CD4-positive, CD25-positive, alpha-beta regulatory T cell (primary cell): ENCODE measurements at regions not wholly inside any gene's neighbourhood (a gene's known extent, or its start where the extent isn't known, plus 50 kb on each side); places are given as distances from the start of the nearest gene placed in this dataset.

Source experiments
- ATAC-seq, 2 donors: fragments of 150-1000 bp; cut with Tn5 transposase; one replicate each; pipeline ENCODE4 v1.10.0; 2021; ENCODE audit warnings: low read depth in 2 of 2, moderate number of reproducible peaks in 2 of 2, moderate library complexity in 1 of 2
- DNase-seq, 3 donors: peaks; one replicate each; pipeline versions ENCODE4 v3.0.0 to v3.0.0-alpha.2; 2012 to 2022; ENCODE audit warnings: mixed read lengths in 1 of 3
- H3K27ac ChIP-seq: one replicate; pipeline ENCODE4 v1.7.0; 2013; ENCODE audit warnings: mild to moderate bottlenecking, low read length; ENCODE audit not compliant: insufficient read depth, poor library complexity, severe bottlenecking
- H3K27me3 ChIP-seq: one replicate; pipeline ENCODE4 v1.7.0; 2013; ENCODE audit warnings: low read length; ENCODE audit not compliant: control insufficient read depth, insufficient read depth
- H3K36me3 ChIP-seq: one replicate; pipeline ENCODE4 v1.7.0; 2013; ENCODE audit warnings: mild to moderate bottlenecking, low read length, moderate library complexity; ENCODE audit not compliant: control insufficient read depth, insufficient read depth
- H3K4me1 ChIP-seq: 2 replicates; pipeline ENCODE4 v1.7.0; 2013; ENCODE audit warnings: mild to moderate bottlenecking, low read length; ENCODE audit not compliant: insufficient read depth, control insufficient read depth, poor library complexity, severe bottlenecking
- H3K4me3 ChIP-seq: one replicate; pipeline ENCODE4 v1.7.0; 2013; ENCODE audit warnings: low read depth, mild to moderate bottlenecking, low read length, moderate library complexity
- H3K9me3 ChIP-seq, 2 experiments: 1 replicate in 1 of 2; 2 replicates in 1 of 2; pipeline ENCODE4 v1.7.0; 2013; ENCODE audit warnings: low read length in 2 of 2, mild to moderate bottlenecking in 1 of 2, moderate library complexity in 1 of 2; ENCODE audit not compliant: control insufficient read depth in 2 of 2
- H3K27ac Mint-ChIP-seq, 3 donors: one replicate each; pipeline ENCODE4 v1.8.0; 2020 to 2022; ENCODE audit warnings: mild to moderate bottlenecking in 3 of 3, mixed read lengths in 3 of 3, moderate library complexity in 2 of 3
- H3K27me3 Mint-ChIP-seq: one replicate; pipeline ENCODE4 v1.8.0; 2022; ENCODE audit warnings: mild to moderate bottlenecking, mixed read lengths
- H3K36me3 Mint-ChIP-seq: one replicate; pipeline ENCODE4 v1.8.0; 2020; ENCODE audit warnings: mixed read lengths
- H3K4me1 Mint-ChIP-seq, 4 donors: one replicate each; pipeline ENCODE4 v1.8.0; 2020 to 2022; ENCODE audit warnings: mixed read lengths in 4 of 4, mild to moderate bottlenecking in 1 of 4
- H3K4me3 Mint-ChIP-seq, 4 donors: one replicate each; pipeline ENCODE4 v1.8.0; 2020 to 2022; ENCODE audit warnings: mild to moderate bottlenecking in 4 of 4, mixed read lengths in 4 of 4, moderate library complexity in 3 of 4
- H3K9me3 Mint-ChIP-seq, 7 donors: one replicate each; pipeline ENCODE4 v1.8.0; 2020 to 2022; ENCODE audit warnings: mixed read lengths in 7 of 7, mild to moderate bottlenecking in 3 of 7, moderate library complexity in 2 of 7

DNA sequence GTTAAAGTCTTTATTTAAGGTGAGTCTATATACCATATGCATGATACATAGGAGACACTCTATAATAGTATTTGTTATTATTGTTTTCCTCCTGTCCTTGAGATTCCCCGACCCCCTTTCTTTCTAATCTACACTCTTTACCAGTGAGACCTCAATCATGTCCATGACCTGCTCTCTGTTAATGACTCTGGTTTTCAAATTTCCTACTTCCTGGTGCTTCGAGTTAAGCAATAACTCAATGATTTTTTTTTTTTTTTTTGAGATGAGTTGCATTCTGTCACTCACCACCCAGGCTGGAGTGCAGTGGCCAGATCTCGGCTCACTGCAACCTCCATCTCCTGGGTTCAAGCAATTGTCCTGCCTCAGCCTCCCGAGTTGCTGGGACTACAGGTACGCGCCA is 574.6 kb upstream of the SLC35B3 start:
- no peaks in the 10 kb centered on the region for H3K36me3 Mint-ChIP-seq
- no peak overlapping the region for H3K4me3 ChIP-seq
- H3K27ac Mint-ChIP-seq, result no peak overlapping the region
- no peaks in the 10 kb centered on the region for H3K27me3 Mint-ChIP-seq
- no peak overlapping the region for H3K4me3 Mint-ChIP-seq
- H3K4me1 ChIP-seq, result no peaks in the 10 kb centered on the region
- H3K4me1 Mint-ChIP-seq, result no peaks in the 10 kb centered on the region
- H3K27me3 ChIP-seq, result no peaks in the 10 kb centered on the region
- H3K9me3 ChIP-seq, result peaks cover 0 to 4% of the 10 kb centered on the region in 2 experiments
- DNase-seq, result no peak
- no peak overlapping the region for H3K27ac ChIP-seq
- H3K9me3 Mint-ChIP-seq, result peaks cover 0 to 3% (median 2%) of the 10 kb centered on the region in 7 donors
- no peak for ATAC-seq
- no peaks in the 10 kb centered on the region for H3K36me3 ChIP-seq

DNA sequence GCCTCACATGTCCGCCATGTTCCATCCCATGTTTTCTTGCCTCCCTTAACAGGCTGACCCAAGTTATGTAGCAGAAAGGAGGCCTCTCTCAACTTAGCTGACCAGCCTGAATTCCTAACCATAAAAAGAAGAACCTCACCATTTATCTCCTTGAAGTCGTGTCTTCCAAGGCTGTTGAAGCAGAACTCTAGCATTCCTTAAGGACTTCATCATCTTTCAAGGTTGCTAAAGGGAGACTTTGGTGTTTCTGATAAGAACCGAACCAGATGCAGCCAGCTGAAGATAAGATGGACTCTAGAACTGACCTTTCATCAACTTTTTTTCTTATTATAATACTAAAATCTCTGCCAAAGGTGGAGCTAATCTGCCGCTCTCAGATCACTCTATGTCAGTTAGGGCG is 571.7 kb upstream of the SLC35B3 start:
- no peak overlapping the region for H3K4me3 ChIP-seq
- no peaks in the 10 kb centered on the region for H3K4me1 ChIP-seq
- Mint-ChIP-seq H3K4me3 (no peak overlapping the region), H3K9me3 (peaks cover 0 to 3% (median 0%) of the 10 kb centered on the region in 7 donors), H3K27me3 (no peaks in the 10 kb centered on the region), H3K27ac (peak overlapping the region in 1 of 3 donors; percentile 77), H3K4me1 (no peaks in the 10 kb centered on the region), H3K36me3 (no peaks in the 10 kb centered on the region)
- no peaks in the 10 kb centered on the region for H3K36me3 ChIP-seq
- H3K27ac ChIP-seq, result no peak overlapping the region
- DNase-seq (no peak), ATAC-seq (no peak)
- peaks cover 0 to 4% of the 10 kb centered on the region in 2 experiments for H3K9me3 ChIP-seq
- no peaks in the 10 kb centered on the region for H3K27me3 ChIP-seq

DNA sequence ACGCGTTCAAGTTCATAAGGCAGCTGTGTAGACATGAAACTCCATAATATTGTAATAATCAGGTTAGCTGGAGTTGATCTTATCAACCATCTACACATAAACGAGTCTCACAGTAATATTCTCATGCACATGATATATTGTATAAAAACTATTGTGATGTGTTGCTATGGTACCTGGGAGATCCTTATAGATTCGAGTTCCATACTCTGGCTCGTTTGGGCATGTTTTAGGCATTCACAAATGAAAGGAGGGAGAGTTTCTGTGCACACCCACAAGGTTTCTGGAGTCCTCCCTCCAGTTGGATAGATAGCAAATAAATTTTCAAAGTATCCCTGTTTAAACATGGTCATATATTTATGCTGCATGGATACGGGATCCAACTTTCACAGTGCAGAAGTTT is 567.5 kb upstream of the SLC35B3 start:
- peaks cover 3% of the 10 kb centered on the region for H3K27me3 Mint-ChIP-seq
- H3K27ac ChIP-seq, result no peak overlapping the region
- no peaks in the 10 kb centered on the region for H3K4me1 ChIP-seq
- ATAC-seq (no peak), DNase-seq (no peak)
- no peaks in the 10 kb centered on the region for H3K27me3 ChIP-seq
- peaks cover 0 to 5% (median 0%) of the 10 kb centered on the region in 7 donors for H3K9me3 Mint-ChIP-seq
- H3K4me3 Mint-ChIP-seq, result no peak overlapping the region
- H3K4me1 Mint-ChIP-seq, result no peaks in the 10 kb centered on the region
- H3K4me3 ChIP-seq, result no peak overlapping the region
- H3K36me3 Mint-ChIP-seq, result no peaks in the 10 kb centered on the region
- H3K36me3 ChIP-seq, result no peaks in the 10 kb centered on the region
- no peak overlapping the region for H3K27ac Mint-ChIP-seq
- peaks cover 0 to 4% of the 10 kb centered on the region in 2 experiments for H3K9me3 ChIP-seq

DNA sequence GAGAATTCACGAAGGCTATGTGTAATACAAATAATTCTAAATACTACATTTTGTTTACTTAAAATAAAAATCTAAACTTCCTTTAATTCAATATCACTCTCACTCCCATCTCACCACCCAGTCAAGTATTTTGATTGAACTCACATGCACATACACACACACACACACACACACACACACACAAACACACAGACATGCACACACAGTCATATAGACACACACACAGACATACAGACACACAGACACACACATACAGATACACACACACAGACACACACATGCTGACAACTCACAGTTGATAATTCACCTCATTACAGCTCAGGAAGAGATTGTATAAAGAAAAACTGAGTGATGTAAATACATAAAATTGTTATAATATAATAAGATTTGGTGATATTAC is 559.8 kb upstream of the SLC35B3 start:
- no peaks in the 10 kb centered on the region for H3K36me3 ChIP-seq
- Mint-ChIP-seq H3K4me1 (no peaks in the 10 kb centered on the region), H3K36me3 (no peaks in the 10 kb centered on the region), H3K27ac (no peak overlapping the region), H3K9me3 (peaks cover 0 to 6% (median 1%) of the 10 kb centered on the region in 7 donors), H3K4me3 (no peak overlapping the region), H3K27me3 (peaks cover 6% of the 10 kb centered on the region)
- no peaks in the 10 kb centered on the region for H3K27me3 ChIP-seq
- H3K4me3 ChIP-seq, result no peak overlapping the region
- no peaks in the 10 kb centered on the region for H3K4me1 ChIP-seq
- DNase-seq (no peak), ATAC-seq (no peak)
- no peak overlapping the region for H3K27ac ChIP-seq
- H3K9me3 ChIP-seq, result no peaks in the 10 kb centered on the region

DNA sequence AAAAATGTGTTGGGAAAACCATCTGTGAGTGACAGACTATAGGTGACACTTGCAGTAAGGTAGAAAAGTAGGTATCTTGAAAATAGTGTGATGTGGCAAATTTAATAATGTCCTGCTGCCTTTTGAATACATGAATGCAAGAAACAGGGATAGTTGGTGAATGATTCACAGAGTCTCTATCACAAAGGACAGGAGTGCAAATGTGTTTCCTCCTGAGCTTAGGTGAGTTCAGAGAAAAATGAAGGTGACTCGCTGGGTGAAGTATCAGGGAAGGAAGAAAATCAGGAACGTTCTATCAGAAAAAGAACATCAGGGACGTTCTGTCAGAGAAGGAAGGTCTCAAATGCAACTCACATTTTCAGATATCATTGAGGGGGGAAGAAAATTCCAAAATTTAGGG is 557.8 kb upstream of the SLC35B3 start:
- ATAC-seq (no peak), DNase-seq (no peak)
- H3K4me1 Mint-ChIP-seq, result no peaks in the 10 kb centered on the region
- H3K27ac Mint-ChIP-seq, result no peak overlapping the region
- peaks cover 6% of the 10 kb centered on the region for H3K27me3 Mint-ChIP-seq
- no peaks in the 10 kb centered on the region for H3K4me1 ChIP-seq
- H3K9me3 Mint-ChIP-seq, result peaks cover 0 to 6% (median 0%) of the 10 kb centered on the region in 7 donors
- no peaks in the 10 kb centered on the region for H3K36me3 Mint-ChIP-seq
- no peak overlapping the region for H3K4me3 ChIP-seq
- no peak overlapping the region for H3K27ac ChIP-seq
- H3K36me3 ChIP-seq, result no peaks in the 10 kb centered on the region
- H3K27me3 ChIP-seq, result no peaks in the 10 kb centered on the region
- H3K9me3 ChIP-seq, result no peaks in the 10 kb centered on the region
- H3K4me3 Mint-ChIP-seq, result no peak overlapping the region

DNA sequence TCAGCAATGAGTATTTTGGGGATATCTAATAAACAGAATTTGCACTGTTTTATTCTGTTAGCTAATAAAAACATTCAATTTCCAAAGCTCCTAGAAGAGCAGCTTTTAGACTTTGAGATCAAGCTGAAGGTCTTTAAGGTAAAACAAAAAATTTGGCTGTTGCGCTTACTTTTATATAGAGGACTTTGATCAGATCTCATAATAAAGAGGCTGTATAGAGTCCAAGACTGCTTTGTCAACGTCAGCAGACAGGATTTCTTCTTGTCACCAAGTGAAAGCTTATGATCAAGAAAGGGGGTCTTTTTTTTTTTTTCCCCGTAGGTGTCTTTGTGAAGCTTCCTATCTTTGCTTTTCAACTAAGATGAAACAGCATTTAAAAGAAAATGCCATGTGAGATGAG is 556.5 kb upstream of the SLC35B3 start:
- no peak for DNase-seq
- Mint-ChIP-seq H3K27me3 (no peaks in the 10 kb centered on the region), H3K27ac (no peak overlapping the region), H3K4me1 (no peaks in the 10 kb centered on the region), H3K9me3 (peaks cover 0 to 4% (median 0%) of the 10 kb centered on the region in 7 donors), H3K36me3 (no peaks in the 10 kb centered on the region), H3K4me3 (no peak overlapping the region)
- no peaks in the 10 kb centered on the region for H3K36me3 ChIP-seq
- no peak for ATAC-seq
- no peaks in the 10 kb centered on the region for H3K4me1 ChIP-seq
- no peak overlapping the region for H3K4me3 ChIP-seq
- H3K27ac ChIP-seq, result no peak overlapping the region
- H3K27me3 ChIP-seq, result no peaks in the 10 kb centered on the region
- H3K9me3 ChIP-seq, result no peaks in the 10 kb centered on the region

DNA sequence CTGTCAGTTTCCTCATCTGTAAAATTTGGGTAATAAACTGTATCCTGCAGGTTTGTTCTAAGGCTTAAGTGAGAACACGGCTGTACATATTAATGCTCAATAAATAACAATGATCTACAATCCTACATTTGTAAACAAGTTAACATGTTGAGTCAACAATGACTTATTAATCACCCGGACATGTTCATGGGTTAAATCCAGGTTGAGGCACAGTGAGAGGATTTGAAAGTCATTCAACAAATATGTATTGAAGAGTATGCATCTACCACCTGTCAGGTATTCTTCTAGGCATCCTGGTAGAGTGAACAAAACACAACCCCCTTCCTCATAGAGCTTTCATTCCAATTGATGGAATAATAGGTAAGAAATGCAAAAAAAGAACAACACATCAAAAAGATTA is 554.7 kb upstream of the SLC35B3 start:
- Histone ChIP-seq H3K9me3 (no peaks in the 10 kb centered on the region), H3K27me3 (no peaks in the 10 kb centered on the region), H3K4me1 (no peaks in the 10 kb centered on the region), H3K27ac (no peak overlapping the region), H3K36me3 (no peaks in the 10 kb centered on the region), H3K4me3 (no peak overlapping the region)
- Mint-ChIP-seq H3K4me1 (no peaks in the 10 kb centered on the region), H3K9me3 (peaks cover 0 to 4% (median 0%) of the 10 kb centered on the region in 7 donors), H3K27ac (no peak overlapping the region), H3K27me3 (no peaks in the 10 kb centered on the region), H3K36me3 (no peaks in the 10 kb centered on the region), H3K4me3 (no peak overlapping the region)
- DNase-seq, result no peak
- no peak for ATAC-seq

DNA sequence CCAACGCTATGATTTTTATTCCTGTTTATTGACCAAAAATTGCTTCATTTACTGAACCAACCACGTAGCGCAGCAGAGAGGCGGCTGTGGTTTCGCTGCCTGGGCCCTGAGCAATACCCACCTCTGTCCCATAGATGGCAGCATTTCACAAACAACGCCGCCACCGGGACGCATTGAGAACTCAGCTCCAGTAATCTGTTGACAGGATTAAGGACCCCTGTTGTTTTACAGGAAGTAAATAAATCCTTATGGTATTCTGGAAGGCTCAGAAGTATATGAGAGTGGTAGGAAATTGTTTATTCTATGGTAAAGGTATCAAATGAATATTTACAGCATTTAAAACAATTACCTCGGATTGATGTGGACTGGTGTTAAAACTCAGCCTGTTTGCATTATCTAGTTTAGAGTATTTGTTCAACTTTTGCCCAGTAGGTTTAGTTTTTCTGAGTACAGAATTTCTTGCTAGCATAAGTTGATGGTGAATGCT is 547.9 kb upstream of the SLC35B3 start:
- H3K36me3 ChIP-seq, result no peaks in the 10 kb centered on the region
- H3K4me3 ChIP-seq, result no peak overlapping the region
- Mint-ChIP-seq H3K27ac (peak overlapping the region in 1 of 3 donors; percentile 16), H3K36me3 (no peaks in the 10 kb centered on the region), H3K4me3 (no peak overlapping the region), H3K9me3 (peaks cover 0 to 1% (median 0%) of the 10 kb centered on the region in 7 donors), H3K27me3 (no peaks in the 10 kb centered on the region), H3K4me1 (no peaks in the 10 kb centered on the region)
- peak; percentile 4 to 44 (median 30) for DNase-seq
- no peak overlapping the region for H3K27ac ChIP-seq
- no peaks in the 10 kb centered on the region for H3K4me1 ChIP-seq
- no peaks in the 10 kb centered on the region for H3K9me3 ChIP-seq
- ATAC-seq, result peak in 1 of 2 donors; percentile 39
- no peaks in the 10 kb centered on the region for H3K27me3 ChIP-seq
